Heart left ventricle (tissue), 16 donors: ENCODE measurements at regions not wholly inside any gene's neighbourhood (a gene's known extent, or its start where the extent isn't known, plus 50 kb on each side); places are given as distances from the start of the nearest gene placed in this dataset.

Experiments
- ATAC-seq, 4 donors: fragments of 200-7000 bp; cut with Tn5 transposase; one replicate each; pipeline ENCODE4 v1.9.1; 2020 to 2022; ENCODE audit warnings: moderate library complexity in 4 of 4, mild to moderate bottlenecking in 3 of 4, moderate number of reproducible peaks in 1 of 4
- DNase-seq, 5 donors: peaks; one replicate each; pipeline ENCODE4 v3.0.0-alpha.2; 2020
- H3K27ac ChIP-seq, 12 donors: fragments of 200-600 bp; sonication (generic) in 4 of 12; one replicate each; pipeline versions ENCODE4 v1.5.0 to v1.8.0; 2016 to 2022; ENCODE audit warnings: mild to moderate bottlenecking in 2 of 12
- H3K27me3 ChIP-seq, 9 donors: fragments of 200-600 bp; sonication (generic) in 2 of 9; one replicate each; pipeline versions ENCODE4 v1.5.1 to v1.8.0; 2016 to 2022; ENCODE audit warnings: mild to moderate bottlenecking in 3 of 9
- H3K36me3 ChIP-seq, 9 donors: fragments of 200-600 bp; sonication (generic) in 2 of 9; one replicate each; pipeline versions ENCODE4 v1.5.0 to v1.8.0; 2018 to 2022; ENCODE audit warnings: mild to moderate bottlenecking in 2 of 9
- H3K4me1 ChIP-seq, 12 donors: fragments of 200-600 bp; sonication (generic) in 4 of 12; one replicate each; pipeline versions ENCODE4 v1.5.0 to v1.8.0; 2016 to 2022; ENCODE audit warnings: mild to moderate bottlenecking in 3 of 12
- H3K4me3 ChIP-seq, 12 donors: fragments of 200-600 bp; sonication (generic) in 4 of 12; one replicate each; pipeline versions ENCODE4 v1.5.0 to v1.8.0; 2017 to 2022; ENCODE audit warnings: mild to moderate bottlenecking in 9 of 12, moderate library complexity in 4 of 12
- H3K9me3 ChIP-seq, 12 donors: fragments of 200-600 bp; sonication (generic) in 4 of 12; one replicate each; pipeline versions ENCODE4 v1.5.0 to v1.8.0; 2016 to 2022; ENCODE audit warnings: mild to moderate bottlenecking in 1 of 12
- CTCF ChIP-seq, 12 donors: fragments of 200-600 bp; sonication (generic) in 4 of 12; IDR thresholded peaks; one replicate each; pipeline versions ENCODE4 v1.5.0 to v1.8.0; 2018 to 2022; ENCODE audit warnings: antibody characterized with exemption in 12 of 12, mild to moderate bottlenecking in 5 of 12
- POLR2A ChIP-seq, 2 donors: fragments of 450-650 bp; IDR thresholded peaks; one replicate each; pipeline ENCODE4 v1.6.1; 2017; ENCODE audit warnings: antibody characterized with exemption in 2 of 2, mild to moderate bottlenecking in 2 of 2, moderate library complexity in 2 of 2
- WGBS, 4 donors: extraction: QIAGEN DNeasy Blood & Tissue Kit in 2 of 4; methylation state at CpG; one replicate each; pipeline versions ENCODE4 v1.1.5 to v1.1.7; 2013 to 2018; 5-methylcytosine and 5-hydroxymethylcytosine counted together
- intact Hi-C, 10 donors: fragments of 100-400 bp; cut with DNase I; formaldehyde crosslinking; loops; one replicate each; pipeline versions ENCODE4 v1.11.1 to v1.14.2; 2022
- donor health status: ischemic (EF 13 %, LVEDD 7.1; RV severe dilation, severe dysfunction).
- donor health status: healthy with polysubstance abuse.
- donor health status: DM: no; HTN: yes; CAD: no.
- donor health status: DM: no; HTN: no; CAD: no.
- donor health status: ischemic (EF 25% LVEDD 6.9; RV normal size, moderate dysfunction).
- donor health status: ischemic (EF 25% LVEDD 5.7; RV mildly dilated, moderate dysfunction).
- donor health status: healthy.
- donor health status: DM: yes; HTN: yes; CAD: no.
- donor health status: ischemic (EF 35%, LVEDD 5.7; RV mildly dilated, moderate dysfunction).
- donor health status: nonischemic (EF 11% LVEDD 7.7; RV severe dilation, severe dysfunction).
- donor health status: DM: yes; HTN: yes; CAD: no.
- donor health status: PGD.
- donor health status: ischemic (EF 29% LVEDD 5.4; RV normal size, mild dysfunction).
- donor health status: nonischemic (EF 23%, LVEDD 6.1; RV moderate dilation, normal function).

- H3K4me3 ChIP-seq: no peak overlapping the region
- intact Hi-C loops: no loop called here
- ATAC-seq (no peak), DNase-seq (no peak)
- no peaks in the 10 kb centered on the region for H3K36me3 ChIP-seq
- no peak for TF ChIP-seq POLR2A (IDR thresholded peaks at IDR 0.05)
- H3K9me3 ChIP-seq: no peaks in the 10 kb centered on the region
- no peak overlapping the region for H3K27ac ChIP-seq
- no peaks in the 10 kb centered on the region for H3K27me3 ChIP-seq
- WGBS, 4 donors: 91 to 98% (median 95%) methylated on average over 2 of the region's 2 CpGs
- H3K4me1 ChIP-seq: peaks cover 0 to 58% (median 31%) of the 10 kb centered on the region in 12 donors
Measured at GRCh38 chr13:31864307-31864706, 125.0 kb downstream of the RXFP2 start.

DNA sequence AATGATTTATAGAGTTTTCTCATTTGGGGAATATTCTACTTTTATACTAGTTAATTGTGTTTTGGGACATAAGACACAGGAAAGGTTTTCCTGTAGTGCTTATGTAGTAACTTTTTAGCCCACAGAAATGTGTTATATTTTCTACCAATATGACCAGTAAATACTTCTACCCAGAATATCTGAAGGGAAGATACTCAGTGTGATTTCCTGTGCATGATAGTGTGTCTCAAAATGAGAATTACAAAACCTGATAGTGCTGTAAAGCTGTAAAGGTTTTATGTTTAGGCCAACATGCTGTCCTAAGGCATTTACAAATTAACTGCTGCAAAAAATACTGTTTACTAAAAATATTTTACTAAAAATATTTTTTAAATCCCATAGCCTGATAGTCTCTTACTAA lies 126.8 kb downstream of the RXFP2 start:
- H3K27ac ChIP-seq: no peak overlapping the region
- peaks cover 3 to 58% (median 27%) of the 10 kb centered on the region in 12 donors for H3K4me1 ChIP-seq
- H3K9me3 ChIP-seq: no peaks in the 10 kb centered on the region
- no peaks in the 10 kb centered on the region for H3K36me3 ChIP-seq
- DNase-seq (no peak), ATAC-seq (no peak)
- TF ChIP-seq CTCF (IDR thresholded peaks at IDR 0.05) (no peak), POLR2A (IDR thresholded peaks at IDR 0.05) (no peak)
- intact Hi-C loops: no loop called here
- H3K4me3 ChIP-seq: no peak overlapping the region
- no peaks in the 10 kb centered on the region for H3K27me3 ChIP-seq

- H3K27ac ChIP-seq: no peak overlapping the region
- peaks cover 0 to 52% (median 22%) of the 10 kb centered on the region in 12 donors for H3K4me1 ChIP-seq
- ATAC-seq: no peak
Measured at GRCh38 chr13:31867709-31868108, 128.4 kb downstream of the RXFP2 start.

GRCh38 chr13:31869582-31869981 lies 130.3 kb downstream of the RXFP2 start:
- ATAC-seq: no peak

More at GRCh38 chr13:31867709-31868108, 128.4 kb downstream of the RXFP2 start:
- Histone ChIP-seq H3K4me3 (no peak overlapping the region), H3K9me3 (no peaks in the 10 kb centered on the region), H3K36me3 (no peaks in the 10 kb centered on the region), H3K27me3 (no peaks in the 10 kb centered on the region)
- intact Hi-C loops: no loop called here
- TF ChIP-seq POLR2A (IDR thresholded peaks at IDR 0.05) (no peak), CTCF (IDR thresholded peaks at IDR 0.05) (no peak)
- no peak for DNase-seq

More at GRCh38 chr13:31869582-31869981, 130.3 kb downstream of the RXFP2 start:
- WGBS, 4 donors: 79 to 88% (median 83%) methylated on average over 2 of the region's 2 CpGs
- Histone ChIP-seq H3K4me1 (peaks cover 0 to 57% (median 26%) of the 10 kb centered on the region in 12 donors), H3K4me3 (no peak overlapping the region), H3K27ac (no peak overlapping the region), H3K27me3 (no peaks in the 10 kb centered on the region), H3K9me3 (no peaks in the 10 kb centered on the region), H3K36me3 (no peaks in the 10 kb centered on the region)
- TF ChIP-seq POLR2A (IDR thresholded peaks at IDR 0.05) (no peak), CTCF (IDR thresholded peaks at IDR 0.05) (no peak)
- intact Hi-C loops: no loop called here
- DNase-seq: no peak
